PC-3 (cell line): ENCODE measurements at regions not wholly inside any gene's neighbourhood (a gene's known extent, or its start where the extent isn't known, plus 50 kb on each side); places are given as distances from the start of the nearest gene placed in this dataset.

ENCODE experiments used
- CTCF ChIP-seq: fragments of 300-600 bp; sonication (generic); conservative IDR thresholded peaks from 2 replicates; pipeline ENCODE4 v1.5.1; 2017; ENCODE audit warnings: antibody characterized with exemption, low read depth, mild to moderate bottlenecking, low read length
- EZH2phosphoT487 ChIP-seq: fragments of 300-600 bp; sonication (generic); IDR thresholded peaks from 2 replicates; pipeline ENCODE4 v1.6.1; 2018; ENCODE audit warnings: mild to moderate bottlenecking, antibody characterized with exemption, low read length, borderline replicate concordance

GRCh38 chr3:72018343-72018984 lies 233.5 kb upstream of the PROK2 start:
- TF ChIP-seq EZH2phosphoT487 = no peak
- TF ChIP-seq CTCF = no peak
